GM21825 (cell line): ENCODE measurements at regions not wholly inside any gene's neighbourhood (a gene's known extent, or its start where the extent isn't known, plus 50 kb on each side); places are given as distances from the start of the nearest gene placed in this dataset.

Experiments
- ATAC-seq: cut with Tn5 transposase; IDR thresholded peaks from one replicate; pipeline ENCODE4 v1.9.1; 2021; ENCODE audit warnings: mild to moderate bottlenecking, moderate library complexity; ENCODE audit not compliant: unreplicated experiment

DNA sequence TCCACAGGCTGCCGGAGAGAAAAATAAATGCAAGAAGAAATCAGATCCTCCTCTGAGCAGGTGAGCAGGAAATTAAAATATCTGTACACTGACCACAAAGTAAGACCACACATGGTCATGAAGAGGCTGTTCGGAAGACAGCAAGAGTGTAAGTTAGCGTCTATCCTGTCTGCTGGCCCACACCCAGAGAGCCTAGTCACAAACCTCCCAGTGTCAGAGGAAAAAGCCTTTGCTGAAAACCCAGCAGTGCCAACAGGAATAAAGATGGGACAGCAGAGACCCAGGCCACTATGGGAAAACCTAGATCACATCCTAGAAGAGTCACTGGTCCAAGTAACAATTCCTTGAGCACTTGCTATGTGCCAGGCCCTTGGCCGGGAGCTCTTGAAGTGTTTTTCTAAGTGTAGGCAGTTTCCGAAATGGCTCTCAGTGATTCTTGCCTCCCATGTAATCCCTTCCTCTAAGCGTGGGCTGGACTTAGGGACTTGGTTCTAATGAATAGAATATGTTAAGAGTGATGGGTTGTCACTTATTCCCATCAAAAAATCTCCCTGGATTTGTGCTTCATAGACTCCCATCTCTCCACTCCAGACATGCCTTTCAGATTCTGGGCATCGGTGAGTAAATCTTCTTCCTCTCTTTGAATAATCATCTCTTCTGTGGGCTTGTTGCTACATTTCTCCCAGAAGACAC lies 110.9 kb upstream of the PKDCC start:
- ATAC-seq = no peak

DNA sequence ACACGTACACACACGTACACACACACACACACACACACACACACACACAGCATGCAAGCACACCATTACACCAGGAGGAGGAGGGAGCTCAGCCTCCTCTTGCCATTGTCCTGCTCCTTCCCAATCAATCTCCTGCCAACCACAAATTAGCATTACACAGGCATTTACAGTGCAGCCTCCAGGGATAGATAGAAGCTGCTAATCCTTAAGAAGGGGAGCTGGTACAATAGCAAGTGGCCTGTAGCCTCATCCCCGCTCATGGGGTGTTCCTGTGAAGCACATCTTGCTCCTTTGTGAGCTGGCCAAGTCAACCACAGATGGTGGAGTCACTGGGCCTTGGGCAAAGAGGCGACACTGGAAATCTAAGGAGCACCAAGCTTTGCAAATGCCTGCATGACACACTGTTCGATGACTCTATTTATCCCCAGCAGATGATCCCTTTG lies 110.3 kb upstream of the PKDCC start:
- ATAC-seq = no peak

DNA sequence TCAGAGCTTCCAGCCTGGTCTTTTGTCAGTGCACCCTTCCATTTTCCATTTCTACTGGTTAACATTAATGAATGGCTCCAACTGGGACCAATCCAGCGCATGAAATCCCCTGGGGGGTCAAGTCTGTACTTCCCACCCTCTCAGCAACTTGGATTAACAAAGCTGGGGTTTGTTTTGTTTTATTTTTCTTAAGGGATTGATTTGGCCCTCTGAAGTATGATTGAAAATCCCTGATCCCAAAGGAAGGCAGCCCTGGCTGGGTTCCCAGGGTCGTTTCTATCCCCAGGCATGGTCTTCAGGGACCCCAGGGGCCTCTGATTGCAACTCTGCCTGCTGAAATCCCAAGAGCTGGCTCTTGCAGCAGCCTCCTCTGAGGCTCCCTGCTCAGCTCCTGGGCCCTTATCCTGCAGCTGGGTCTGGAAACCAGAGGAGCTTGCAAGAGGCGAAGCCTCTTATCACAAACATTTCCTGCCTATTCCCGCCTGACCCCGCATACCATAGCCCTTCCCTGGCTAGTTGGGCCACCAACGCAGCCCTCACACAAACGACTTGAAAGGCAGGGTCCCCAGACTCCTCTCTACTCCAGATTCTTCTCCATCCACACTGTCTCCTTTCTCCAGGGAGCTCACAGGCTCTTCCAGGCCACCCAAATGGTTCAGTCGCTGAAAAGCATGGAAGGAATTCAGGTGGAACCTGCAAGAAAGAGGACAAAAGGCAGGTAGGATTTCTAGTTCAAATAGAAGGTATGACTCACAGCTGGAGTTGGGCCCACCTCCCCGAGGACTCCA lies 109.7 kb upstream of the PKDCC start:
- ATAC-seq = no peak

- no peak for ATAC-seq
Measured at GRCh38 chr2:41940060-41940744, 107.6 kb upstream of the PKDCC start.

DNA sequence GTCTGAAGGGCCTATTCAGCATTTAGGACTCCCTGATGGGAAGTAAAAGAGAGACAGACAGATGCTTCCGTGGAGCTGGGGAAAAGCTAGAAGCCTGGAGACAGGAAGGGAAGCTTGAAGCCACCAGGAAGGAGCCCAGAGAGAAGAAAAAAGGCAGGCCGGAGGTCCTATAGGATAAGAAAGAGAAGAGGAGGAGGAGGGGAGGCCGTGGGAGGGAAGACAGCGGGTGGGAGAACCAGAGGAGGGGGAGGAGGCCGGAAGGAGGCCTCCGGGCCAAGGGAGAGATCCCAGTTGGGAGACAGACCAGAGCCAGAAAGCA lies 107.1 kb upstream of the PKDCC start:
- ATAC-seq = no peak

DNA sequence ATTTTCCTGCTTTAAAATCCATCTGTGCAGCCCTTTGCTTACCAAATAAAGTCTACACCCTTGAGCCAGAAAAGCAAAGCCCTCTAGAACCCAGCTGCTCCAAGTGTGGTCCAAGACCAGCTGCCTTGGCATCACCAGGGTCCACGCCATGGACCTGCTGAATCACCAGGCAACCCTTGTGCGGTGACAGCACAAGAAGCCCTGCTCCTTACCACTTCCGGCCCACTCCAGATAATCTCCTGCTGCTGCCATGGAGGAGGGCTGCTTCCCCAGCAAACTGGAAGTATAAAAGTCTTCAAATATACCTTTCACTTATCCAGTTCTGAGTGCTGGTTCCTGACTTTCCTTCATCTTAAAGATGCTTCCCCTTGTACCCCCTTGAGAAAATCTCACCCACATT lies 106.0 kb upstream of the PKDCC start:
- ATAC-seq = no peak

DNA sequence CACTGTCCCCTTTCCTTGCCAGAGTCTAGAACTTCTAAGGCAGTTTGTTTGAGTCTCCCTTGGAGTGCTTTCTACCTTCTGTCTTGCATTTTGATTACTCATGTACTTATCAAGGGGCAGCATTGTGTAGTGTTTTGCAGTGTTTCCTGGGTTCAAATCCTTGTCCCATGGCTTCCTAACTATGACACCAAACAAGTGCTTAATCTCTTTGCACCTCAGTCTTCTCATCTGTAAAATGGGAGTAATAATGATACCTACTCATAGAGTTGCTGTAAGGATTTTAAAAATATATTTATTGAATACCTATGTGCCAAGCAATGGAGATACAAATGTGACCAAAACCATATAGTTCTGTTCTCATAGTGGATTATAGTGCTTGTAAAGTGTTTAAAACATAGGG lies 105.5 kb upstream of the PKDCC start:
- no peak for ATAC-seq

- no peak for ATAC-seq
Measured at GRCh38 chr2:41943159-41943558, 104.7 kb upstream of the PKDCC start.

GRCh38 chr2:41944220-41944880 lies 103.5 kb upstream of the PKDCC start:
- no peak for ATAC-seq

GRCh38 chr2:41947701-41948396 lies 100.0 kb upstream of the PKDCC start:
- no peak for ATAC-seq

DNA sequence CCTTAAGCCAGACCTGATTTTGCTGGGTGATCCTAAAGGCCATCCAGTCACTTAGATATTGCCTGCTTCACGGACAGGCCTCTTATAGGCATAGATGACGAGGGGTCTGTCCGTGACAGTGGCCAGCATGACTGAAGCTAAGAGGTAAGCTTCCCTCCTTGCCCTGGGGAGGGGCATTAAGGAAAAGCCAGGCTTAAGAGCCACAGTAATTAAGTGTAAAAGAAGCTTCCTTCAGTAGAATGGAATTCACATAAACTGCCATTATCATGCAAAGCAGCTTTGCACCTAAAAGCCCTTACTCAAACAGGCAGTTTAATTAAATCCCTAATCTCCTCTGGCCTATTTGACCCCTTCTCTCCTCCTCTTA lies 99.4 kb upstream of the PKDCC start:
- ATAC-seq = no peak

GRCh38 chr2:41949091-41949882 lies 98.5 kb upstream of the PKDCC start:
- ATAC-seq = no peak

GRCh38 chr2:41949883-41950665 lies 97.7 kb upstream of the PKDCC start:
- ATAC-seq = no peak

DNA sequence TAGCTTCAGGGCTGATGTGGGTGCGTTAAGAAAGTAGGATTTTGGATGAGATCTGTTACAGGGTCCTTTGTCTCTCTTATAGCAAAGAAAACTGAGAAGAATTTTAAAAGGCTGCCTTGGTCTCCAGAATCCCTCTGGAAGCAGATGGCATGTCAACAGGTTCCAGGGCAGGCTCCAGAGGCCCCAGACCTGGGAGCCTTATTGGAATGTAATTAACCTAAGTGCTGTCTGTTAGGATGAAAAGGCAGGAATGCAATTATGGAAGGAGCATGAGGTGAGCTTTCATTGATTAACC lies 97.2 kb upstream of the PKDCC start:
- no peak for ATAC-seq

DNA sequence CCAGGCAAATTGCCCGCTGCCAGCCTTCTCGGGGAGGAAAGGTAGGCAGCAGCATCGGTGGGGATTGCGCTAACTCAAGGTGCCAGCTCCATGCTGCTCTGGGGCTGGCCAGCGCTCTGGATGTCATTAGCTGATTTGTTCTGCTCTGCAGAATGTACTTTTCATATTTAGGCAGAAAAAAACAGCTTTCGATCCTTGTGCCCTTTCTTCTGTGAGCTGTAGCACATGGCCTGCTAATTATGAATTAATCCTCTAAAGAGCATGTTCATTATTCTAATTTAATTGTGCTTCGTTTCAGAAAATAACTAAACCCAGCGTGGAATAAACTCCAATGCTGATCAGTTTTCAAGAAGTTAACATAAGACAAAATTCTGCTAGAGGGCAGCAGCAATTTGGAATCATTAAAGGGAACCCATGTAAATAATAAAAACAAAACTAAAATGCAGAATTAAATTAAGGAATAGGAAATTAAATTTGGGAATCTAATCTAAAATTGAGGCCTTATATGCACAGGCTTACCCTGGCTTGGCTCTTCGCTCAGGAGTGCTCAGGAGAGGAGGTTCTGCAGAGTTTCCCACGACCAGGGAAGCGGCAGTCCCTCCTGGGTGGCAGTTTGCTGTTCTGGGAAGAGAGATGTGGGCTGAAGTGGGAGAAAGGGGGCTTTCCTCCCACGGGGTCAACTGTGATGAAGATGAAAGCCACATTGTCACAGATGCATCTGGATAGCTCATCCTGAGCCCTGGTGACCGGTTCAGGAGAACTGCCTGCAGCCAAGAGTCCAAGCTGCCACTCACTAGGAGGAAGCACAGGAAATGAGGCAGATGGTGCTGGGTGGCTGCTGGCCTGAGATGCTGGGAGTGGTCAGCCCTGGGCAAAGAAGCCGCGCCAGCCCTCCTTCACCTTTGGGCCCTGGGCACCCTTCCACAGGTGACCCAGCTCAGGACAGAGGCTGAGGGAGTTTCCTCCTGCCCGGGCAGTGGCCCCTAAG lies 93.2 kb upstream of the PKDCC start:
- no peak for ATAC-seq

- no peak for ATAC-seq
Measured at GRCh38 chr2:41955316-41956043, 92.3 kb upstream of the PKDCC start.

DNA sequence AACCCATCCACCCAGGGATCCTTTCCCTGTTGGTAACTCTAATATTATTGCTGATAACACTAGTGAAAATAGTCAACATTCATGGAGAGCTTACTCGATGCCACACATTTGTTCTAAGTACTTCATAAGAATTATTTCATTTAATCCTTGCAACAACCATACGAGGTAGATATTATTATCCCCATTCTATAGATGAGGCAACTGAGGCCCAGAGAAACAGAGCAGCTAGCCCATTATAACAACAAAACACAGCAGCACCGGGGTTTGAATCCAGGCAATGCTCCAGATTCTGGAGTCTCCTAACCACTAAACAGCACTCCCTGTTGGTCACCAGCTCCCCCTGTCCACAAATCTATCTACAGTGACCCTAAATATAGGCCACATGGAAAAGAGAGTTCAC lies 90.4 kb upstream of the PKDCC start:
- ATAC-seq = no peak

GRCh38 chr2:41958251-41958650 lies 89.6 kb upstream of the PKDCC start:
- ATAC-seq = no peak
